Lung microvascular endothelial cell (primary cell): ENCODE measurements at regions not wholly inside any gene's neighbourhood (a gene's known extent, or its start where the extent isn't known, plus 50 kb on each side); places are given as distances from the start of the nearest gene placed in this dataset.
"Not testable (repeated sequence)": the region's sequence is repeated elsewhere in the genome, so short reads cannot be mapped to it uniquely, and the experiment has no call there.

ENCODE experiments used
- DNase-seq, 2 donors: peaks; one replicate each; pipeline versions ENCODE4 v3.0.0 to v3.0.0-alpha.2; 2010; ENCODE audit warnings: low read depth in 2 of 2

DNA sequence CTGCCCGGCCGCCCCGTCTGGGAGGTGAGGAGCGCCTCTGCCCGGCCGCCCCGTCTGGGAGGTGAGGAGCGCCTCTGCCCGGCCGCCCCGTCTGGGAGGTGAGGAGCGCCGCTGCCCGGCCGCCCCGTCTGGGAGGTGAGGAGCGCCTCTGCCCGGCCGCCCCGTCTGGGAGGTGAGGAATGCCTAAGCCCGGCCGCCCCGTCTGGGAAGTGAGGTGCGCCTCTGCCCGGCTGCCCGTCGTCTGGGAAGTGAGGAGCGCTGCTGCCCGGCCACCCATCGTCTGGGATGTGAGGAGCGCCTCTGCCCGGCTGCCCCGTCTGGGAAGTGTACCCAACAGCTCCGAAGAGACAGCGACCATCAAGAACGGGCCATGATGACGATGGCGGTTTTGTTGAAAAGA lies 136.6 kb upstream of the PROKR2 start:
- not testable (repeated sequence) for DNase-seq

DNA sequence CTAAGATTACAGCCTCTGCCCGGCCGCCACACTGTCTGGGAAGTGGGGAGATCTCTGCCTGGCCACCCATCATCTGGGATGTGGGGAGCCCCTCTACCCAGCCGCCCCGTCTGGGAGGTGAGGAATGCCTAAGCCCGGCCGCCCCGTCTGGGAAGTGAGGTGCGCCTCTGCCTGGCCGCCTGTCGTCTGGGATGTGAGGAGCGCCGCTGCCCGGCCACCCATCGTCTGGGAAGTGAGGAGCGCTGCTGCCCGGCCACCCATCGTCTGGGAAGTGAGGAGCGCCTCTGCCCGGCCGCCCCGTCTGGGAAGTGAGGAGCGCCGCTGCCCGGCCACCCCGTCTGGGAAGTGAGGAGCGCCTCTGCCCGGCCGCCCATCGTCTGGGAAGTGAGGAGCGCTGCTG lies 135.9 kb upstream of the PROKR2 start:
- not testable (repeated sequence) for DNase-seq

DNA sequence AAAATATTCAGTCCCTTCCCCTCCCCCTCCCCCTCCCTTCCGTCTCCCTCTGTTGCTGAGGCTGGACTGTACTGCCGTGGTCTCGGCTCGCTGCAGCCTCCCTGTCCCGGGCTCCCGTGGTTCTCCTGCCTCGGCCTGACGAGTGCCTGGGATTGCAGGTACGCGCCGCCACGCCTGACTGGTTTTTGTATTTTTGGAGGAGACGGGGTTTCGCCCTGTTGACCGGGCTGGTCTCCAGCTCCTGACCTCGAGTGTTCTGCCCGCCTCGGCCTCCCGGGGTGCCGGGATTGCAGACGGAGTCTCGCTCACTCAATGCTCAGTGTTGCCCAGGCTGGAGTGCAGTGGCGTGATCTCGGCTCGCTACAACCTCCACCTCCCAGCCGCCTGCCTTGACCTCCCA lies 135.5 kb upstream of the PROKR2 start:
- DNase-seq: not testable (repeated sequence)

DNA sequence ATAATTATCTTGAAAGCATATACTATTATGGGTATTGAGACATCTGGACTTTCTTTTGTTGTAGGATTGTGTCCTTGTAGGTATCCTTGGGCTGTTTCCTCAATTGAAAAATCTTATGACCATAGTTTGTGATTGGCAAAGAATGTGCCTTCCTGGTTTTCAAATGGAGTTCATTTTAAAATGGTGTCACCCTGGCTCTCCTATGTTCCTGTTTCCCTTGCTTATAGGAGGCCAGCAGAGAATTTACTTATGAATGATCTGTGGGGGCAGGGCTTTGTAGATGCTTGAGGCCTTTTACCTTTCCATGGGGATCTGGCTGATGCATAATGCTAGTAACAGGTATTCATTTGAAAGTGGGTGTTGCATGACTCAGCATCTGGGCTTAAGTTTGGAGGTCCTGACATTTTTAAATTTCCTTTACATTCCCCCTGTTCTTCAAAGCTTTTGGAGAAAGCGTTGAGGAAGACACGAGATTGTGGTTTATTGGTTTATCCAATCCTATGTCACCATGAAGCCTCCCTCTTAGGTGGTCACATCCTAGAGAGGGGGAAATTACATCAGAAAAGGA lies 135.0 kb upstream of the PROKR2 start:
- DNase-seq: no peak

DNA sequence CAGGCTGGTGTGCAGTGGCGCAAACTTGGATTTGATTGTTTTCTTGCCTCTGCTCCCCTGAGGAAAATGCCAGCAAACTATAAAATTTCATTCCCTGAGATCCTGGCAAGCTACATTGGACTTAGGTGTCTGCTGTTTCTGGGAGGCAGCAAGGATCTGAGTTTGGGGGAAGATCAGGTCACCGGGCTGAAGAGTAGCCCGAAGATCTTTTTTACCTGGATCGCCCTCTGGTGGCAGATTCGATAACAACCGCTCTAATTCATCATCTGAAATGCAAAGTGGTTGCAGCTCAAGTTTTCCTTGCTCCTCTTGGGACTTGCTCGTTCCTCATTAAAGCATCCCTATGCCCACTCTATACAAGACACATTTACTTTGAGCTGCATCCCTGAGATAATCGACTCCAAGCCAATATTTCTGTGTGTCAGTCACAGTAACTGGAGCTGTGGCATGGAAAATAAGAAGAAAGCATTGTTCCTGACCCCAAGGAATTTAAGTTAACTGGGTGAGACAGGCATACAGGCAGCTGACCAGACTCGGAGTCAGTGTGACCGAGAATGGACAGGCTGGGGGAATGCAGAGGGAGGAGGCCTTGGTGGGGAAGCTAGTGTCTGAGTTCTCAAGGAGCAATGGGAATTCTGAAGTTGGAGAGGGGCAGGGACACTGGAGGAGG lies 131.8 kb upstream of the PROKR2 start:
- DNase-seq: peak; percentile 47 to 50

DNA sequence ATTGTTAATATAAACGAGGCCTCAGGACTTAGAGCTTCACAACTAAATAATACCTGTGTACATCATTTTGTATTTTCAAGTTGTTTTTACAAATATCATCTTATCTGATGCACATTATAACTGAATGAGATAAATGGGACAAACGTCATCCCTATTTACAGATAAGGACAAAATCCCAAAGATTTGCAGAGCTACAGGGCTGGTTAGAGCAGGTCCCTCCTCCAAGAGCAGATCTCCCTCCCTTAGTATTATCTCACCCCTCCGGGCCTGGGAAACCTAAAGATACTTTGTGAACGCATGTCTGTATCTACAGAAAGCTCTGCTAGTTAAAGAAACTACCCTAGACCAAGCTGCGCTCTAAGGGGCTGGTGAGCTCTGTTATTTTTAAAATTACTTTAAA lies 130.4 kb upstream of the PROKR2 start:
- DNase-seq: no peak

DNA sequence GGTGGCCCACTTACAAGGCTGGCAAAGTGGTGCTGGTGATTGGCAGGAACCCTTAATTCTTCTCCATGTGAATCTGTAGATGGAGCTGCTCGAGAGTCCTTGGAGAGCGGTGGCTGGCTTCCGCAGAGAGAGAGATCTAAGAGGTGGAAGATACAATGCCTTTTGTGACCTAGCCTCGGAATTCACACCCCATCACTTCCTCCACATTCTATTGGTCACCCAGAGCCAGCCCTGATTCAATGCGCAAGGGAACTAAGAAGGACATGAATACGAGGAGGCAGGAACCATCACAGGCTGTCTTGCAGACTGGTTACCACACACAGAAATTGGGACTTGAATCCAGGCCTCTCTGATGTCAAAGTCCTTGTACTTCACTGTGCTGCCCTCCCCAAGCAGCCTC lies 128.9 kb upstream of the PROKR2 start:
- DNase-seq: no peak

DNA sequence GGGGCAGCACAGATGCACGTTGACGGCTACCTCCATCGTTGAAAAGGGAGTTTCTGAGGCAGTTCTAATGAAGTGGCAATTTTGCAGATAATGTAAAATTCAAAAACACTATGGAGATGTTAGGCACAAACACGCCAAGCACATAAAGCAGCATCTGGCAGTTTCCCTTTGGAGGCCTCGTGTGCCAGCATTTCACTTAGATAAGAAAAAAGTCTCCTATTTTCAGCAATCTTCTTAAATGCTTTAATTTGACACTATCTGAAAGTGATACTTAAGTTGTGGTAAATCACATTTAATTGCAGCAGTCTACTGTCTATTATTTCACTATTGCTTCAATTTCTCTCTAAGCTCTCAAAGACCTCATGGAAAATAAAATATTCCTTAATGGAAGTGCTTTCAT lies 125.3 kb upstream of the PROKR2 start:
- no peak for DNase-seq

DNA sequence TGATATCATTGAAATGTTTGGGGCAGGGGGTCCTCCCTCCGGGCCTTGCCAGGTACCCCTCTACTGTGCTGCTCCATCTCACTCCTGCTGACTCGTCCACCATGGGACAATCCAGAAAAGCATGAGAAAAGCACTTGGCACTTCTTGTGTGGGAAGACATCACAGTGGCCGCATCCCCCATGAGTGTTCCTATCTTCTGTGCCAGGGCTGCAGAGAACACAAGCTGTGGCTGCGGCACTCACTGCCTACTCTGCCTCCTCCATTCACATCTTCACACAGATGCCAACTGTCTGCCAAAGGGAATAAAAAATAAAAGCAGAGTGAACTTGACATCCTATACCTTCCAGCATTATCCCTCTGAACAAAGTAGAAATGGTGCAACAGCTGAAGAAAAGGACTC lies 117.4 kb upstream of the PROKR2 start:
- no peak for DNase-seq

DNA sequence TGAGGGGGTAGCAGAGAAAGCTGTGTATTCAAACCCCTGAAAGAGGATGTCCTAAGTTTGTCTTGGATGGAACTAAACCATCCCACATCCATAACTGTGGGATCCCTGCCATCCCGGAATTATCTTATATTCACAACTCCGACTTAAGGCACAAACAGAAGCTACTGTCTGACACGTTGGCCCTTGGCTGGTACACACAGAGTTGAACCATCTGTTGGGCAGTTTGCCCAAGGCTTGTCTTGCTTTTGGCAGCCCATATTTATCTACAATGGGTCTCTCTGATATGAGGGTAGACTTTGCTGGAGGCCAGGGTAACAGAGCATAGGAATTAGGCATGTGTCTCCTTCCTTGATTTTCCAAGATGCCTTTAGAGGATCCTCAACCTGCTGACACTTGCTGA lies 116.6 kb upstream of the PROKR2 start:
- DNase-seq: no peak

DNA sequence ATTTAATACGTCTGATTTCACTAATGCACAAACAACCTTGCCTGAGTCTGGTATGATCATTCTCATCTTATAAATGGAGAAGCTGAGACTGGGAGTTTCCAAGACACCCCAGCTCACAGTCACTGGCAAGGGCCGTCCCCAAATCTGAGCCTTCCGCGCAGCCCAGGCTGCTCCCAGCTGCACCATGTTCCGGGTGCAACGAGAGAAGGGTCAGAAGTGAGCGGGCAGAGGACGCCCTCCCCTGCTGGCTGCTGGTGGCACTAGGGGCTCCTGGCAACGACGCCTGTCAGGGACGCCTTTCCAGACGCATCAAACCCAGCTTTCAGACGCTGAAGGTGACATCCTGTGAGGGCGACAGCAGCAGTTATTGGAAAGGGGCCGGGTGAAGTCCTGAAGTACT lies 115.3 kb upstream of the PROKR2 start:
- DNase-seq: no peak

DNA sequence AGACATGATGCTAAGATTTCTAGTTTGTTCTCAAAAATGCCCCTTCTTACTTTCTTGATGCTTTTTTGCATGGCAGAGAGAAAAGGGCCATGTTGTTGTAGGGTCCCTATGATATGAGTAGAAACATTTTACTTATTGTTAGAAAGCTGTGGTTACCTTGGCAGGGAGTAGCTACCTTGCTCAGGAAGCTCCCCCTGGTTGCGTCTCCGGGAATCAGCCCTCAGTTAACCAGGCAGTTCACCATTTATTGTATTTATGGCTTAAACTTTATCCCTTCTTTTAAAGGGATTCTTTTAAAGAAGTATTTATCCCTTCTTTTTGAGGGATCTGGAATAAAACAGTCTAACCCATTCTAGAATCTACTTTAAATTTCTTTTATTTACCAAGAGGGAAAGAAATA lies 113.9 kb upstream of the PROKR2 start:
- DNase-seq: no peak

DNA sequence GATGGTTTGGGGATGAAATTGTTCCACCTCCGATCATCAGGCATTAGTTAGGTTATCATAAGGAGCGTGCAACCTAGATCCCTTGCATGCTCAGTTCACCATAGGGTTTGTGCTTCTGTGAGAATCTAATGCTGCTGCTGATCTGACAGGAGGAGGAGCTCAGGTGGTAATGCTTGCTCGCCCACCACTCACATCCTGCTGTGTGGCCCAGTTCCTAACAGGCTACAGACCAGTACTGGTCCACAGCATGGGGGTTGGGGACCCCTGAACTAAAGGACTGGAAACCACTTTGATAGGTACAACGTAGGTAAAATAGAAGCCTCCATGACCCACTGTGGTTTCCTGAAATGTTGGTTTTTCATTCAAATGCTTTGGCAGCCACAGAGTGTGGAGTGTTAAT lies 109.3 kb upstream of the PROKR2 start:
- no peak for DNase-seq

DNA sequence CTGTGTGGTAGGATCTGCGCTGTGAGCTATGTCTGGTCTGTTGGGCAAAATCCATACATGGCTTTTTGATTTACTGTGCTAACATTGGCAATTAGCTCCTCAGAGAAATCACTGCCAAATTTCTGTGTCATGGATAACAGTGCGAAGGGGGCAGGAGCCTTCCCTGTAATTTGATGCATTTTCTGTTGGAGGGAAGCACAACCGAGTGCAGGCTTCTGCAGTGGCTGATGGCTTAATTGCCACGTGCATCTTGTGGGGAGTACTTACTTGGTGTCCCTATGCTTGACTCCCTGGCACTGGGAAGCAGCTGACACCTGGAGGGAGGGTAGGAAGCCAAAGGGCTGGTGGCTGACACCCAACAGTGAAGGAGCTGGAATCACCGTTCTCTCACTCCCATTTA lies 99.3 kb upstream of the PROKR2 start:
- DNase-seq: no peak

DNA sequence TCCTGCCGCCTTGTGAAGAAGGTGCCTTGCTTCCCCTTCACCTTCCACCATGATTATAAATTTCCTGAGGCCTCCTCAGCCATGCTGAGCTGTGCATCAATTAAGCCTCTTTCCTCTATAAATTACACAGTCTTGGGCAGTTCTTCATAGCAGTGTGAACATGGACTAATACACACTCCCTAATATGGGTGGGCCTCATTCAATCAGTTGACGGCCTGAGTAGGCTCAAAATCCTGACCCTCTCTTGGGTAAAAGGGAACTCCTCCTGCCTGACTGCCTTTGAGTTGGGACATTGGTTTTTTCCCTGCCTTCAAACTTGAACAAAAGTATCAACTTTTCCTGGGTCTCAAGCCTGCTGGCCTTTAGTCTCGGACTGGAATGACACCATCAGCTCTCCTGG lies 96.6 kb upstream of the PROKR2 start:
- no peak for DNase-seq

DNA sequence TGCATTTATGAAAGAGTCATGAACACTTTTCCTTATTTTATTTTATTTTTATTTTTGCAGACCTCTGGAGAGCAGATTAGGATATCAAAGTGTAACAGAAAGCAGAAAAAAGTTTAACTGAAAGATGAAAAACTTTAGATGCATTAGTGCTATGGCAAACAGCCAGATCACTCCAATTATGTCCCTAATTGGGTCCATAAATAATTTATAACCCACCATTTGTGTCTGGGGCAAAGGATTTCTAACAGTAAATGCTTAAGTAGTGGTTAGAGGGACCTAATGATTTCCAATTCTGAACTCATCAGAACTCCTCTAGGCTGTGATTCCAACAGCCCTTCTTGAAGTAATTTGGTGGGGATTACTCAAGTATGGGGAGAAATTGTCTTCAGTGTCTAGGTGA lies 93.7 kb upstream of the PROKR2 start:
- no peak for DNase-seq

DNA sequence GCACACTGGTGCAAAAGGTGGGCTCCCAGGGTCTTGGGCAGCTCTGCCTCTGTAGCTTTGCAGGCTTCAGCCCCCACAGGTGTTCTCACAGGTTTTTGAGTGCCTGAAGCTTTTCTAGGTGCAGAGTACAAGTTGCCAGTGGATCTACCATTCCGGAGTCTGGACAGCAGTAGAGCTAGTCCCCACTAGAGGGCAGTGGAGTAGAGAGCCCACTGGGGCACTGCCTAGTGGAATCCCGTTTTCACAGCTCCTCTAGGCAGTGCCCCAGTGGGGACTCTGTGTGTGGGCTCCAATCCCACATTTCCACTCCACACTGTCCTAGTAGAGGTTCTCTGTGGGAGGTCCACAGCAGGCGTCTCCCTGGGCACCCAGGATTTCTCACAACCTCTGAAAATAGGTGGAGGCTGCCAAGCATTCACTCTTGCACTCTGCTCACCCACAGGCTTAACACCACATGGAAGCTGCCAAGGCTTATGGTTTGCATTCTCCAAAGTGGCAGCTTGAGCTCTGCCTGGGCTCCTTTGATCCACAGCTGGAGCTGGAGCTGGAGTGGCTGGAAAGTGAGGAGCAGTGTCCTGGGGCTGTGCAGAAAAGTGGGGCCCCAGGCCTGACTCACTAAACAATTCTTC lies 86.3 kb upstream of the PROKR2 start:
- peak; percentile 46 for DNase-seq

DNA sequence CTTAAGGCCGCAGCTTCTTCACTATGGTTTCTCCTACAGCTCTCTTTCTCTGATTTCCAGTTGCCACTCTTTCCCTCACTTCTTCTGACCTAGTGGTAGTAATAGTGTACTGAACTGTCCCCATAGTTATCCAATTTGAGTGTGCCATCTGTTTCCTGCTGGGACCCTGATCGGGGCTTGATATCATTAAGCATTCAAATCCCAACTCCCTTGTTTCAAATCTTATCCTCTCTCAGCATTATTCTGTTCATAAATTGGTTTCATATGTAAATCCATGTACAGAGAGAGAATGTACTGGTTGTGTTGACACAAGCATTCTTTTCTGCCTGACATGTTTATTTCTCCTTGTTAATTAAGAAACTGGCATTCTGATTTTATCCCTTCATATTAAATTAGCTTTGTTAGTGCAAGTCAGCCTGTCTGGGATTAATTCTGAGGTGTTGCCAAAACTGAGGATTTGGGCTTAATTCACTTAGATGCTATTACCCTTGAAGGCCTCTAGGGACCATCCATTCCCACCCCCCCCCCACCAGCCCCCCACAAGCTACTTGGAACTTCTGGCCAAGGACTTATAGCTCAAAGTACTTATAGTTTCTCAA lies 84.6 kb upstream of the PROKR2 start:
- no peak for DNase-seq

DNA sequence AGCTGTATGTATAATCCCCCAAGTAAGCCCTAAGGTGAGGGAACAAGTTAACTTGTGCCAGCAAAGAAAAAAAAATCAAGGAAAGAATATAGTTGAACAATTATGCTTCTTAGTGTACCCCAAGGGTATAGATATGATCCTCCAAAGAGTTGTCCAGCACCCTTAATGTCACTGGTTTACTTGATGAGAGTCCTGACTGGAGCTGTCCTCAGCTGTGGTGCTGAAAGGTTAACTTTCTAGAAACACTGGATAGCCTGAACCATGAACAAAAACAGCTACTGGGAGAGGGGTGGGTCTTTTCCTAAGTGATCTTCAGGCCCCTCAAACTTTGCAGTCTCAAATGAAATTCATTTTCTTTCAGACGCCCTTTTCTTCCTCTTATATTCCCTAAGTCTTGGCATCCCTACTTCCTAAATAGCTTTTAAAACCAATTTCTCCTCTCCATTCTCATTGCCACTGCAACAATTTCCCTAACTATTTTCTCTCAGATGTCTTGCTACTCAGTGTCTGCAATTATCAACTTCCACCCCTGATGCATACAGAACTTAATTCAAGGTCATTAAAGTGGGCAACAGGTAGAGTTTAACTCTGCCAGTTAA lies 83.5 kb upstream of the PROKR2 start:
- peak; percentile 38 to 40 for DNase-seq

DNA sequence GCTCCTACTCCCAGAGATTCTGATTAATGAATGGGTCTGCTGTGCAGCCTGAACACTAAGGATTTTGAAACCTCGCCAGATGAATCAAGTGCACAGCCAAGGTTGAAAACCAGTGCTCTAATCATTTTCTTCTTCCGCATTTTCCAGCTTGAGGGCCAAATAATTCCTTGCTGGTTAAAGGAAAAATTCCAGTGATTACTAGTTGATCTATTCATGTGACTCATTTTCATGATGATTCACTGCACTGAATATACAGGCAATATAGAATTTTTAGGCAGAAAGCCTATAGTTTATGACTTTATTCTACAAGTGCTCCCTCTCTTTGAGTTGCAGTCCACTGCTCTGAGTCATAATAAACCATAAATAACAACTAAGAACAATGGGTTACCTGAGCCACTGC lies 80.6 kb upstream of the PROKR2 start:
- DNase-seq: no peak

DNA sequence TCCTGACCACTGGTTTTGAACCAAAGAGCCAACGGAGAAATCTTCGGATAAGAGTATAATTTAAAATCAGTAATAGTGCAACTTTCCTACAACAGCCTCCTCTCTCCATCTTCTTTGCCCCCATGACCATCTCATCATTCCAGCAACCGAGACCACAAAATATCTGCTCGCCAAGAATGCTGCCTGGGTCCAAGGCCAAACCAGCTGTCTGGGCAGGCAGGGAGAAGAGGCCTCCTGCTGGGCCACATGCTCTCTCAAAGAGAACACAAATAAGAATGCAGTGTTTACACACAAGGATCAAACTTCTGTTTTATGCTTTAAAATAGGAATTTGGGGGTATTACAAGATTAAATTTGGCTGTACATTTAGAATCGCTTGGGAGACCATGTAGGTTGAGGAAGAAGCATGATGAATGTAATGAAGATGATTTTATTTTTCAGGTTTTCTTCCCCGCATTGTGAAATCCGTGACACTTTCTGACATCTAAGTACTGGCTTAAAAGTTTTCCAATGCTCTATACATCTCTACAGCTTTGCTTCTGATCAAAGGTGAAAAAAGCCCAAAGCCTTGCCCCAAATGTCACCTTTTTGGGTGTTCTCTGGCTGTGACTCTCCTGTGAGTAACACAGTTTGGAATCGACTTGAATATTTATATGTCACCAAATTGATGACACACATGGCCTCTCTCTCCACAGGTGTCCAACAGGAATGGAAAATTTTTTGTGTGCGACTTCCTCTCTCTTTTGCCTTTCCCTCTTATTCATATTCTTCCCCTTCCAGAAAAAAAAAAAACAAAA lies 79.4 kb upstream of the PROKR2 start:
- DNase-seq: no peak
